ENCODE measurements at regions not wholly inside any gene's neighbourhood (a gene's known extent, or its start where the extent isn't known, plus 50 kb on each side); places are given as distances from the start of the nearest gene placed in this dataset.

GRCh38 chr9:100926366-100926765 lies 102.2 kb upstream of the PLPPR1 start:
- no peak for ATAC-seq
- WGBS (ENCODE audit: low lambda C conversion rate), result 0% methylated on average over 2 of the region's 2 CpGs
- intact Hi-C loops (cut with micrococcal nuclease; ENCODE audit: unreplicated experiment), result no loop called here
- Histone ChIP-seq H3K4me2 (ENCODE audit: low read depth, low read length) (no peak overlapping the region), H3K79me2 (ENCODE audit: insufficient read depth, low read length) (no peaks in the 10 kb centered on the region), H3K4me3 (replicated peaks in 1 of 3; ENCODE audit: insufficient read depth in 1 of 3, low read depth in 2 of 3, low read length in 3 of 3) (no peak overlapping the region), H3K9ac (ENCODE audit: insufficient read depth, low read depth, low read length) (no peak overlapping the region), H3K4me1 (ENCODE audit: insufficient read depth, low read length) (no peaks in the 10 kb centered on the region), H3K27ac (ENCODE audit: extremely low read length, insufficient read depth, low read length) (no peak overlapping the region), H4K20me1 (ENCODE audit: insufficient read depth, low read length) (no peaks in the 10 kb centered on the region), H3K36me3 (replicated peaks in 1 of 2; ENCODE audit: control insufficient read depth in 1 of 2, insufficient read depth in 2 of 2, low read length in 2 of 2) (no peaks in the 10 kb centered on the region), H3K27me3 (ENCODE audit: control insufficient read depth in 1 of 2, insufficient read depth in 2 of 2, low read length in 2 of 2) (no peaks in the 10 kb centered on the region), H3K9me3 (ENCODE audit: low read length) (no peaks in the 10 kb centered on the region), H2AFZ (ENCODE audit: low read length) (no peak overlapping the region)
- POLR2A ChIA-PET, result no interaction called here
- CTCF ChIA-PET (ENCODE audit: low intra/inter-chr PET ratio, low total read pairs), result no interaction called here
- no TSS peak for BruUV-seq (replicated peaks)
- FAIRE-seq, result no peak
- DNase-seq (ENCODE audit: low spot score), result no peak
- in situ Hi-C loops (cut with HindIII; ENCODE audit: extremely low pct_ligation_motif_present, low pct_unique_long_range_greater_than_20kb), result no loop called here
- TF ChIP-seq ATF6 (CRISPR knock-in tag; conservative IDR thresholded peaks at IDR 0.05) (no peak), KMT2B (CRISPR knock-in tag; IDR thresholded peaks at IDR 0.05) (no peak), SIN3B (IDR thresholded peaks at IDR 0.05; ENCODE audit: low read length) (no peak), RCOR2 (CRISPR knock-in tag; IDR thresholded peaks at IDR 0.05) (no peak), ZNF574 (CRISPR knock-in tag; IDR thresholded peaks at IDR 0.05) (no peak), ZZZ3 (CRISPR knock-in tag; IDR thresholded peaks at IDR 0.05; ENCODE audit: borderline replicate concordance) (no peak), ZBTB3 (CRISPR knock-in tag; IDR thresholded peaks at IDR 0.05; ENCODE audit: borderline replicate concordance, low read depth) (no peak), RNF219 (CRISPR knock-in tag; IDR thresholded peaks at IDR 0.05) (no peak), ZNF616 (CRISPR knock-in tag; IDR thresholded peaks at IDR 0.05; ENCODE audit: low read depth) (no peak), ZNF382 (CRISPR knock-in tag; IDR thresholded peaks at IDR 0.05; ENCODE audit: borderline replicate concordance) (no peak), ZBTB21 (CRISPR knock-in tag; IDR thresholded peaks at IDR 0.05) (no peak), GABPB1 (CRISPR knock-in tag; IDR thresholded peaks at IDR 0.05) (no peak)
- TF ChIP-seq, protein P1, sequence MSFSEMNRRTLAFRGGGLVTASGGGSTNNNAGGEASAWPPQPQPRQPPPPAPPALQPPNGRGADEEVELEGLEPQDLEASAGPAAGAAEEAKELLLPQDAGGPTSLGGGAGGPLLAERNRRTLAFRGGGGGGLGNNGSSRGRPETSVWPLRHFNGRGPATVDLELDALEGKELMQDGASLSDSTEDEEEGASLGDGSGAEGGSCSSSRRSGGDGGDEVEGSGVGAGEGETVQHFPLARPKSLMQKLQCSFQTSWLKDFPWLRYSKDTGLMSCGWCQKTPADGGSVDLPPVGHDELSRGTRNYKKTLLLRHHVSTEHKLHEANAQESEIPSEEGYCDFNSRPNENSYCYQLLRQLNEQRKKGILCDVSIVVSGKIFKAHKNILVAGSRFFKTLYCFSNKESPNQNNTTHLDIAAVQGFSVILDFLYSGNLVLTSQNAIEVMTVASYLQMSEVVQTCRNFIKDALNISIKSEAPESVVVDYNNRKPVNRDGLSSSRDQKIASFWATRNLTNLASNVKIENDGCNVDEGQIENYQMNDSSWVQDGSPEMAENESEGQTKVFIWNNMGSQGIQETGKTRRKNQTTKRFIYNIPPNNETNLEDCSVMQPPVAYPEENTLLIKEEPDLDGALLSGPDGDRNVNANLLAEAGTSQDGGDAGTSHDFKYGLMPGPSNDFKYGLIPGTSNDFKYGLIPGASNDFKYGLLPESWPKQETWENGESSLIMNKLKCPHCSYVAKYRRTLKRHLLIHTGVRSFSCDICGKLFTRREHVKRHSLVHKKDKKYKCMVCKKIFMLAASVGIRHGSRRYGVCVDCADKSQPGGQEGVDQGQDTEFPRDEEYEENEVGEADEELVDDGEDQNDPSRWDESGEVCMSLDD (CRISPR knock-in tag; IDR thresholded peaks at IDR 0.05; ENCODE audit: borderline replicate concordance), result no peak

All from HepG2 (cell line).